ENCODE measurements at regions not wholly inside any gene's neighbourhood (a gene's known extent, or its start where the extent isn't known, plus 50 kb on each side); places are given as distances from the start of the nearest gene placed in this dataset.

GRCh38 chr2:3131636-3132326, 245.8 kb downstream of the EIPR1 start:
- no peak overlapping the region for H3K4me3 ChIP-seq (ENCODE audit: low read depth, low read length)
- TF ChIP-seq CTCF (IDR thresholded peaks at IDR 0.05; ENCODE audit: low read depth, low read length): no peak
- no peak for DNase-seq

GRCh38 chr2:3130889-3131635, 246.6 kb downstream of the EIPR1 start:
- no peak for DNase-seq
- no peak for TF ChIP-seq CTCF (IDR thresholded peaks at IDR 0.05; ENCODE audit: low read depth, low read length)
- H3K27me3 ChIP-seq: no peaks in the 10 kb centered on the region
- H3K36me3 ChIP-seq: no peaks in the 10 kb centered on the region
- peaks cover 20% of the 10 kb centered on the region for H3K4me1 ChIP-seq
- no peaks in the 10 kb centered on the region for H3K9me3 ChIP-seq
- H3K4me3 ChIP-seq (ENCODE audit: low read depth, low read length): no peak overlapping the region

More at GRCh38 chr2:3131636-3132326, 245.8 kb downstream of the EIPR1 start:
- Histone ChIP-seq H3K36me3 (no peaks in the 10 kb centered on the region), H3K27me3 (no peaks in the 10 kb centered on the region), H3K4me1 (peaks cover 16% of the 10 kb centered on the region), H3K9me3 (no peaks in the 10 kb centered on the region; the same call in 1 of the 2 replicates)

GRCh38 chr2:3130444-3130843, 247.2 kb downstream of the EIPR1 start:
- no peak for TF ChIP-seq CTCF (IDR thresholded peaks at IDR 0.05; ENCODE audit: low read depth, low read length)
- Histone ChIP-seq H3K27me3 (no peaks in the 10 kb centered on the region), H3K36me3 (no peaks in the 10 kb centered on the region), H3K4me3 (ENCODE audit: low read depth, low read length) (no peak overlapping the region), H3K4me1 (peaks cover 27% of the 10 kb centered on the region), H3K9me3 (no peaks in the 10 kb centered on the region)
- no peak for DNase-seq

GRCh38 chr2:3129867-3130266, 247.8 kb downstream of the EIPR1 start:
- no peak for DNase-seq
- TF ChIP-seq CTCF (IDR thresholded peaks at IDR 0.05; ENCODE audit: low read depth, low read length): no peak
- Histone ChIP-seq H3K4me1 (peaks cover 31% of the 10 kb centered on the region), H3K36me3 (no peaks in the 10 kb centered on the region), H3K4me3 (ENCODE audit: low read depth, low read length) (no peak overlapping the region), H3K27me3 (no peaks in the 10 kb centered on the region), H3K9me3 (no peaks in the 10 kb centered on the region)

GRCh38 chr2:3128786-3129185, 248.8 kb downstream of the EIPR1 start:
- DNase-seq: no peak
- Histone ChIP-seq H3K9me3 (no peaks in the 10 kb centered on the region), H3K36me3 (no peaks in the 10 kb centered on the region), H3K4me3 (ENCODE audit: low read depth, low read length) (no peak overlapping the region), H3K27me3 (no peaks in the 10 kb centered on the region), H3K4me1 (peaks cover 33% of the 10 kb centered on the region)
- TF ChIP-seq CTCF (IDR thresholded peaks at IDR 0.05; ENCODE audit: low read depth, low read length): no peak

- Histone ChIP-seq H3K4me3 (ENCODE audit: low read depth, low read length) (peak overlapping the region; percentile 54), H3K36me3 (no peaks in the 10 kb centered on the region), H3K4me1 (peaks cover 35% of the 10 kb centered on the region), H3K9me3 (no peaks in the 10 kb centered on the region), H3K27me3 (no peaks in the 10 kb centered on the region)
- peak; percentile 69 for DNase-seq
- TF ChIP-seq CTCF (IDR thresholded peaks at IDR 0.05; ENCODE audit: low read depth, low read length): no peak
Measured at GRCh38 chr2:3127710-3128109, 249.9 kb downstream of the EIPR1 start.

All from BE2C (cell line).